ENCODE measurements at regions not wholly inside any gene's neighbourhood (a gene's known extent, or its start where the extent isn't known, plus 50 kb on each side); places are given as distances from the start of the nearest gene placed in this dataset.
"Not testable (repeated sequence)": the region's sequence is repeated elsewhere in the genome, so short reads cannot be mapped to it uniquely, and the experiment has no call there.

DNA sequence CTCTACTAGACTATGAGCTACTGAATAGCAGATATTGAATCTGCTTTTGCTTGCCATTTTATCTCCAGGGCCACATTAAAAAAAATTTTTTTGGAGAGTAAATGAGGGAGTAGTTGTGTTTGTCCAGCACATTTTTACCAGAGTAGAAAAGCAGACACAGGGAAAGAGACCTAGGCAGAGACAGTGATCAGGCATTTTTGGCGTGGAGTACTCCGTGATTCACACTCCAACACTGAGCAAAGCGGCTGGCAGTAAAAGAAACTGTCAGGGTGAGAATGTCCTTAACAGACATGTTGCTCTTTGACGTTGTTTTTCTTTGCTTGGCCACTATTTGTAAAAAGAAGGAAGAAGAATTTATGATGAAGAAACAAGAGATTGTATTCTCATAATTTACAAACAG is 304.0 kb downstream of the TDRD3 start:
- no peak for DNase-seq

DNA sequence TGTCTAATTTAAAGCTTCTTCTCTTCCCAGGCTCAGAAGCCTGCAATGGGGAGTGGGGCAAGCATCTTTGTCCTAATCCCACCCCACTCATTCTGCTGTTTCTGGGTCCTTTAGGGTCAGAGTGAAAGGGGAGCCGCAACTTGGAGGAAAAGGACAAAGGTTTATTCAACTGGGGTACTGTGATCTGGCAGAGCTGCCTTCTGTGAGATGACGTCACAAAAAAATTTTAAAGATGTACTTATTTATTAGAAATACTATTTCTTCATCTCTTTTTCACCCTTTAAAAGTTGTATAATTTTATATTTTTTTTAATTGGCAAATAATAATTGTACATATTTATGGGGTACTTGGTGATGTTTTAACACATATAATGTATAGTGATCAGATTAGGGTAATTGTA is 302.6 kb downstream of the TDRD3 start:
- TF ChIP-seq GATA1 (IDR thresholded peaks at IDR 0.05; ENCODE audit: low read depth, low read length) (no peak), POLR2A (IDR thresholded peaks at IDR 0.05; ENCODE audit: low read length) (no peak)
- DNase-seq: no peak

More for the DNA sequence above, 304.0 kb downstream of the TDRD3 start:
- TF ChIP-seq GATA1 (IDR thresholded peaks at IDR 0.05; ENCODE audit: low read depth, low read length): no peak
- TF ChIP-seq POLR2A (IDR thresholded peaks at IDR 0.05; ENCODE audit: low read length): no peak

DNA sequence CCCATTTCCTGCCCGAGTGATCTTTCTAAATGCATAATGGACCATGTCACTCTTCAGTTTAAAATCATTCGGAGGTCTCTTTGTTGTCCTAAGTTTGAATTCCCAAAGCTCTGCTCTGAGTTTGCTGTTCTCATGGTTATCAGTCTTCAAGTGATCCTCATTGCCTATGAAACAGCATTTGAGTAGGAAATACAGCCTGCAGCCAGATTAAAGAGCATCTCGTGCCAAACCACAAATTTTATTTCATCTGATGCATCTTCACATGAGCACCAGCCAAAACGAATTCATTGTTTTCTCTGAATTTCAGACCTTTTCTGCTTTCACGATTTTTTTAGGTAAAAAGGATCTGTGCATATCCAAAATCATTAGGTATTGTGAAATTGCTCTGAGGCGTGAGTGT is 299.6 kb downstream of the TDRD3 start:
- DNase-seq: no peak
- no peak for TF ChIP-seq GATA1 (IDR thresholded peaks at IDR 0.05; ENCODE audit: low read depth, low read length)
- no peak for TF ChIP-seq POLR2A (IDR thresholded peaks at IDR 0.05; ENCODE audit: low read length)

DNA sequence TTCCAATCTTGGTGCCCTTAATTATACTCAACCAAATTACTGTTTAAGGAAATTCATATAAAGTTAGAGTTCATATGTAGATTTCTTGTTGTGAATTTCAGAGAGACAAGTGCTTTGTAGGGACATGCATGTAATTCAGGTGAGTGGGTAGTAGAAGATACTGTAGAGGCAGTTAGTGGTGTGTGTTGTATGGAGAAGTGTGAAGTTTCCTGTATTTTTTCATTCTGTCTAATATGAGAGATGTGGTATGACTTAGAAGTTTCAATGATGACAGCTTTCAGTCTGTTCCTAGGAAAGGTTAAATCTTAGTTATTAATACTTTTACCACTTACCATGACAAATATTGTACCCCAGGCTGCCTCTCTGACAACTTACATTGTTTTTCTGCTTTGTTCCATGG is 294.2 kb downstream of the TDRD3 start:
- DNase-seq: no peak
- no peak for TF ChIP-seq GATA1 (IDR thresholded peaks at IDR 0.05; ENCODE audit: low read depth, low read length)
- no peak for TF ChIP-seq POLR2A (IDR thresholded peaks at IDR 0.05; ENCODE audit: low read length)

DNA sequence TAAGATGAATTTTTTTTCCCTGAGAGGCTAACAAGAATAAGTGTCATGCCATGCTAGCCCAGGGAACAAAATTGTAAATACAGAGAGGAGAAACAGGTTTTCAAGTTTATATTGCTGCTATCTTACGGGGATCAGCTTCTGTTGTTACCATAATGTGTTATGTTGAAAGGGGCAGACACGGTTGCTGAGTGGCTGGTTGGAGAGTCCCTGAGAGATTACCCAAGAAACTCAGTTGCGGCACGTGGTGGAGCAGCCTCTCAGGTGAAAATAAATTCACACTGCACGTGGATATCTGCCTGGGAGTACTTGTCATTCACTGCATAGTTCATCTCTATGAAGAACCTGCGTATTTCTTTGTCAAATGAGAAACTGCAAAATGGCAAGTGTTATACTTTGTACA is 293.6 kb downstream of the TDRD3 start:
- no peak for TF ChIP-seq GATA1 (IDR thresholded peaks at IDR 0.05; ENCODE audit: low read depth, low read length)
- no peak for DNase-seq

DNA sequence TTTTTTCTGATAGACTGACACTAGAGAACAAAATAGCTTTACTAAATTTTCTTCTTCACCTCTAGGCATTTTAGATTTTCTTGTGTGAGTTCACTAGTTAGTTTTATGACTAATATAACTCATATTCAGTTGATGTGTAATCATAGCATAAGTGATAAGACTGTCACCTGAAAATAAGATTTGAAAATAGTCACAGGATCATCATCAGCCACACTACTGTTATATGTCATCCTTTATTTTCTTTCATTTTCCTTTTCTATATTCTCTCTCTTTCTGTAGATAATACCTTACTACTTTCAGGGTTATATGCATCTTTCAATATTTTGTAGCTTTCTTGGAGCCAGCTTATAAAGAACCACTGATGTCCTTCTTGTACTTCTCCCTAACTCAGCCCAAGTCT is 292.6 kb downstream of the TDRD3 start:
- no peak for DNase-seq
- TF ChIP-seq GATA1 (IDR thresholded peaks at IDR 0.05; ENCODE audit: low read depth, low read length): no peak
- no peak for TF ChIP-seq POLR2A (IDR thresholded peaks at IDR 0.05; ENCODE audit: low read length)

DNA sequence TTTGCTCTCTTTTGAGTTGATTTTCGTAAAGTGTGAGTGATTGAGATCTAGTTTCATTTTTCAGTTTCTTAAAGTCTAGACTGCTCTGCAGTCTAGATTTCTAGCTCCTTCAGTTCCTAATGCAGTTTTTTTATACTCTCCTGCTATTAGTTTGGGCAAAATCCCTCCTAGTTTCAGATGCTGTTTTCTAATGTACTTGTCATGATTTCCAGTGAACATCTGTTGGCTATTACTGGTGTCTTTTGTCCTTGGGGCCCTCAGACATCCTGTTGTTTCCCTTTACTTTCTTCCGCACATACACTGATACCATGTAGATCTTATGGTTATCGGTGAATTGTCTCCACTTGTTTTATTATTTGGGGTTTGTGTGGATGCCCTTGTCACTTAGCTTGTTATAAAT is 292.1 kb downstream of the TDRD3 start:
- TF ChIP-seq POLR2A (IDR thresholded peaks at IDR 0.05; ENCODE audit: low read length) (no peak), GATA1 (IDR thresholded peaks at IDR 0.05; ENCODE audit: low read depth, low read length) (no peak)
- no peak for DNase-seq

DNA sequence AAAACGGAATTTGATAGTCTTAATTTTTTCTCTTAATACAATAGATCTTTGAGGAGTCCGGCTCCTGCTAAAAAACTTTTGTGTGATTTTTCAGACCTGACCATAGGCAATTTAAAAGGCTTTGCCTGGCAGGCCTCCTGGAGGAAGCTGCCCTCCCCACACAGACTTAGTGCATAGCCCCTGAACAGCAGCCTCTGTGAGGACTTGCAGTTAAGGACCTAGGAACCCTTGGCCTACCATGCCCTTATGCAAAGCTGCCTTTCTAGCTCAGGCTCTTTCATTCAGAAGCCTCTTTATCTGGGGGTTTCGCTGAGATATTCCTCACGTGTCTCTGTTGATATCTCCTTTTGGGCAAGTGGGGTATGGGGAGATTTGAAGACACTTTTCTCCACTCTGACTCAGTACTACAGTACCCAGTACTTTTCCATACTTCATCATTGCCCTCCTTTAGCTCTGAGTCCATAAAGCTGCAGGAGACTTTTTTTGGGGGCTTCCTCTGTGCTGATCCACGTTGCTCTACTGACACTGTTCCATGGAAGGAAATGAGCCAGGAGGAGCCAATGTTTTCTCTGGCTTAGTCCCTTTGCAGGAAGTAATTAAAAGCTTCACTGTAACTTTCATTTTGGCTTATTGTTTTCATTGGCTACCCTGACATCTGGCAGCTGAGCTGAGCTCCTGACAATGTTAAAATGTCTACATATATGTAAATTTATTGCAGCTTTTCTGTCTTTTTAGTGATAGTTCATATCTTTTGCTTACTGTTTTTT is 283.1 kb downstream of the TDRD3 start:
- no peak for DNase-seq
- TF ChIP-seq POLR2A (IDR thresholded peaks at IDR 0.05; ENCODE audit: low read length): no peak
- TF ChIP-seq GATA1 (IDR thresholded peaks at IDR 0.05; ENCODE audit: low read depth, low read length): no peak

DNA sequence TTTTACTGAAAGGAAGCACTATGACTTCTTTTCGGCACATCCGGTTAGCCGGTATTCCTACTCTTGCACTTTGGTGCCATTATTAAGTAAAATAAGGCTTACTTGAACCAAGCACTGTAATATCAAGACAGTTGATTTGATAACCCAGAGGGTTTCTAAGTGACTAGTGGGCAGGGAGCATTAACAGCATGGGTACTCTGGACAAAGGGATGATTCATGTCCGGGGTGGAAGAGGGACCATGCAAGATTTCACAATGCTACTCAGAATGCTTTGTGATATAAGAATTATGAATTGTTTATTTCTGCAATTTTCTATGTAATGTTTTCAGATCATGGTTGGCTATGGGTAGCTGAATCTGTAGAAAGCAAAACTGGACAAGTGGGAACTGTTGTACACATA is 282.1 kb downstream of the TDRD3 start:
- DNase-seq: no peak
- TF ChIP-seq GATA1 (IDR thresholded peaks at IDR 0.05; ENCODE audit: low read depth, low read length) (no peak), POLR2A (IDR thresholded peaks at IDR 0.05; ENCODE audit: low read length) (no peak)

DNA sequence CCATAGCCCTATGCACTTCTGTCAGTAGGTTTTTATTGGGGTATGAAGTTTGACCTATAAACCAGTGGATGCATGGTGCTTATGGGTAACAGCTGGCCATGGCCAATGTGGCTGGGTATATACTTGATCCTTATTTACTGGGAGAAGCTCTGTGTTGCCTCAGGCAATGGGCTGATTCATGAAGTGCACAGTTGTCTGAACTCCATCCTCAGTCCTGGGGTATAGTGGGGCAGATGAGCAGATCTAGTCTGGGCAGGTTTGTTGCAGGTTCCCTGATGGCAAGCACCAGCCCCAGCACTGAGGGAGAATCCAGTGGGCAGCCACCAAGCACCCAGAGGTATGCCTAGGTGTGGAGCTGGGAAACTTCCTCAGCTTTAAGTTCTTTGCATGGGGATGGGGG is 274.4 kb downstream of the TDRD3 start:
- no peak for DNase-seq
- TF ChIP-seq POLR2A (IDR thresholded peaks at IDR 0.05; ENCODE audit: low read length) (no peak), GATA1 (IDR thresholded peaks at IDR 0.05; ENCODE audit: low read depth, low read length) (no peak)

DNA sequence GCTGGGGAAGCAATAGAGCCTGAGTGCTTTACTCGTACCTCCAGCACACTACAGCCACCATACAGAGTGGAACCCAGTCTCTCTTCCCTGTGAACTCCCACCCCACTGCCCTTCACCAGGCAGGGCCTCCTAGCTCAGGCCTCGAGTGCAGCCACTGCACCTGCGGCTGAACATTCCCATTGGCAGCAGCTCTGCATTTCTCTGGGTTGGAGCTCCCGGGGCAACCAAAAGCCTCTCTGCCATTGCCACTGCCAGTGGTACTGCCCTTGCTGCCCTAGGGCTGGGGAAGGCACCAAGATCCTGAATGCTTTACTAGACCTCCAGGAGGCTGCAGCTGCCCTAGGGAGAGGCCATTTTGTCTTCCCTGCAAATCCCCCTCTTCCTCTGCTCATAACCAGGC is 266.8 kb downstream of the TDRD3 start:
- DNase-seq: no peak
- TF ChIP-seq GATA1 (IDR thresholded peaks at IDR 0.05; ENCODE audit: low read depth, low read length) (no peak), POLR2A (IDR thresholded peaks at IDR 0.05; ENCODE audit: low read length) (no peak)

DNA sequence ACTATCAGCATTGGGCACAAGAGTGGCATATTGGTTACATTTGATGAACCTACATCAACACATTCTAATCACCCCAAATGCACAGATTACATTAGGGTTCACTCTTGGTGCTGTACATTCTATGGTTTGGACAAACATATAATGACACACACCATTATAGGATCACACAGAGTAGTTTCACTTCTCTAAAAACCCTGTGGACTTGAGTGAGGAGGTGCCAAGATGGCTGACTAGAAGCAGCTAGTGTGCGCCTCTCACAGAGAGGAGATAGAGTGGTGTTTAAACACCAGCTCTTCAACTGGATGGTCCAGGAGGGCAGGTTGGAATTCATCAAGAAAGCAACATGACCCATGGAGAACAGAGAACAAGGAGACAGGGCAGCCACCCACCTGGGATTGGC is 265.6 kb downstream of the TDRD3 start:
- TF ChIP-seq POLR2A (IDR thresholded peaks at IDR 0.05; ENCODE audit: low read length): no peak
- TF ChIP-seq GATA1 (IDR thresholded peaks at IDR 0.05; ENCODE audit: low read depth, low read length): no peak
- no peak for DNase-seq

DNA sequence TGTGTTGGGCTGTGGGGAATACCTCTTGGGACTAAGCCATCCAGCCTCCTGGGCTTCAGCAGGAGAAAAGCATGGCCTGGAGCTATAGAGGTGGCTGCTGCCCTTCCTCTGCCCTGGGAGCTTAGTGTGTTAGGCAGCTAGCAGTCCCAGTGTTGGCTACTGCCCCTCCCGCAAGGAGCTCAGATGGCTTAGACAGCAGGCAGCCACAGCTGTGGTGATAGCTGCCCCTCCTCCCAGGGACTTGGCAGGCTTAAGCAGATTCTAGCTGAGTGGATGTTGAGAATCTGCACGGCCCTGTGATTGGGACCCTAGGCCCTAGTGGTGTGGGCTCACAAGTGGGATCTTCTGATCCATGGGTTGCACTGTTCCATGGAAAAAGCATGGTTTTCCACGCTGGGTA is 264.5 kb downstream of the TDRD3 start:
- no peak for DNase-seq
- no peak for TF ChIP-seq POLR2A (IDR thresholded peaks at IDR 0.05; ENCODE audit: low read length)
- no peak for TF ChIP-seq GATA1 (IDR thresholded peaks at IDR 0.05; ENCODE audit: low read depth, low read length)

DNA sequence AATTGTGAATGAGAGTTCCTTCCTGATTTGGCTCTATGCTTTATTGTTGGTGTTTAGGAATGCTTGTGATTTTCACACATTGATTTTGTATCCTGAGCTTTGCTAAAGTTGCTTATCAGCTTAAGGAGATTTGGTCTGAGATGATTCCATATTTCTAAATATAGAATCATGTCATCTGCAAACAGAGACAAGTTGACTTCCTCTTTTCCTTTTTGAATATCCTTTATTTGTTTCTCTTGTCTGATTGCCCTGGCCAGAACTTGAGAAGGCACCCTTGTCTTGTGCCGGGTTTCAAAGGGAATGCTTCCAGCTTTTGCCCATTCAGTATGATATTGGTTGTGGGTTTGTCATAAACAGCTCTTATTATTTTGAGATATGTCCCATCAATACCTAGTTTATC is 260.6 kb downstream of the TDRD3 start:
- not testable (repeated sequence) for DNase-seq

DNA sequence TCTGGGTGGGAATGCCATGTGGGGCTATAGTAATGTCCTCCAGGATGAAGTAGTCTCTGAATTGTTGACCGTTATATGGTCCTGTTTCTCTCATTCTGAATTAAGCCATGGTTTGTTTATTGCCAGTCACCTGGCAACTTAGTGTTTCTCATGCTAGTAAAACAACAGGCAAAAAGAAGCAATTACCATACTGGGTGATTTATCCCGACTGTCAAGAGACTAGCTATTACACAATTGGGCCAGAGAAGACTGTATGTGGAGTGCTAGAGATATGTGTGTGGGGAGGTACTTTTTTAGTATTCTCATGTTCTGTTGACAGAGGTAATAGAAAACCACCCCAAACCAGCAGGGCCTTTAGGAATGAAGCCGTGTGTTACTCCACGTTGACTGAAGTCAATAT is 258.2 kb downstream of the TDRD3 start:
- TF ChIP-seq GATA1 (IDR thresholded peaks at IDR 0.05; ENCODE audit: low read depth, low read length): no peak
- TF ChIP-seq POLR2A (IDR thresholded peaks at IDR 0.05; ENCODE audit: low read length): no peak
- no peak for DNase-seq

DNA sequence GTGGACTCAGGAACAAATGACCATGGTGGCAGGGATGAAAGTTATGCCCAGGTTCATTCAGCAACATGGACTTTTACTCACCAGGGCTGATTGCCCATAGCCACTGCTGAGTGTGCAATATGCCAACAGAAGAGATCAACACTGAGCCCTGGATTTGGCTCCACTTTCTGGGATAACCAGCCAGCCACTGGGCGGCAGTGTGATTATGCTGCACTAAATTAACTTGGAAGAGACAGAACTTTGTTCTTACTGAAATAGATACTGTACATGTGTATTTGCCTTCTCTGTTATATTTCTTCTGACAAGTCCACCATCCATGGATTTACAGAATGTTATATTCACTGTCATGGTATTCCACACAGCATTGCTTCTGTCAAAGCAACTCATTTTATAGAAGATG is 257.4 kb downstream of the TDRD3 start:
- peak in 1 of 2 experiments; percentile 2 for DNase-seq
- TF ChIP-seq GATA1 (IDR thresholded peaks at IDR 0.05; ENCODE audit: low read depth, low read length): no peak
- no peak for TF ChIP-seq POLR2A (IDR thresholded peaks at IDR 0.05; ENCODE audit: low read length)
